ENCODE measurements at regions not wholly inside any gene's neighbourhood (a gene's known extent, or its start where the extent isn't known, plus 50 kb on each side); places are given as distances from the start of the nearest gene placed in this dataset.

- FAIRE-seq: no peak
- no peak overlapping the region for H3K4me3 ChIP-seq (ENCODE audit: control insufficient read depth in 2 of 3, extremely low read depth in 1 of 3, insufficient read depth in 2 of 3, low read depth in 1 of 3, low read length in 3 of 3)
- H2AFZ ChIP-seq (ENCODE audit: control insufficient read depth, low read length): no peak overlapping the region
- no peaks in the 10 kb centered on the region for H3K27me3 ChIP-seq (ENCODE audit: control insufficient read depth, extremely low read depth, insufficient read depth, low read length)
- no peaks in the 10 kb centered on the region for H3K9me1 ChIP-seq (ENCODE audit: control insufficient read depth, extremely low read depth, insufficient read depth, low read length)
- H4K20me1 ChIP-seq (ENCODE audit: control insufficient read depth, extremely low read depth, insufficient read depth, low read length): no peaks in the 10 kb centered on the region
- no peaks in the 10 kb centered on the region for H3K36me3 ChIP-seq (ENCODE audit: control insufficient read depth in 2 of 2, extremely low read depth in 1 of 2, insufficient read depth in 2 of 2, low read length in 2 of 2)
- H3K27ac ChIP-seq (ENCODE audit: control insufficient read depth, insufficient read depth, low read length): no peak overlapping the region
- no peak for DNase-seq (ENCODE audit: low read depth, low spot score)
- TF ChIP-seq, protein P1, sequence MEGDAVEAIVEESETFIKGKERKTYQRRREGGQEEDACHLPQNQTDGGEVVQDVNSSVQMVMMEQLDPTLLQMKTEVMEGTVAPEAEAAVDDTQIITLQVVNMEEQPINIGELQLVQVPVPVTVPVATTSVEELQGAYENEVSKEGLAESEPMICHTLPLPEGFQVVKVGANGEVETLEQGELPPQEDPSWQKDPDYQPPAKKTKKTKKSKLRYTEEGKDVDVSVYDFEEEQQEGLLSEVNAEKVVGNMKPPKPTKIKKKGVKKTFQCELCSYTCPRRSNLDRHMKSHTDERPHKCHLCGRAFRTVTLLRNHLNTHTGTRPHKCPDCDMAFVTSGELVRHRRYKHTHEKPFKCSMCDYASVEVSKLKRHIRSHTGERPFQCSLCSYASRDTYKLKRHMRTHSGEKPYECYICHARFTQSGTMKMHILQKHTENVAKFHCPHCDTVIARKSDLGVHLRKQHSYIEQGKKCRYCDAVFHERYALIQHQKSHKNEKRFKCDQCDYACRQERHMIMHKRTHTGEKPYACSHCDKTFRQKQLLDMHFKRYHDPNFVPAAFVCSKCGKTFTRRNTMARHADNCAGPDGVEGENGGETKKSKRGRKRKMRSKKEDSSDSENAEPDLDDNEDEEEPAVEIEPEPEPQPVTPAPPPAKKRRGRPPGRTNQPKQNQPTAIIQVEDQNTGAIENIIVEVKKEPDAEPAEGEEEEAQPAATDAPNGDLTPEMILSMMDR (optimal IDR thresholded peaks at IDR 0.05 in 1 of 3, IDR thresholded peaks at IDR 0.05 in 1 of 3, conservative IDR thresholded peaks at IDR 0.05 in 1 of 3; ENCODE audit: extremely low read depth in 1 of 3, insufficient read depth in 2 of 3, low read length in 3 of 3): no peak
- TF ChIP-seq EZH2 (IDR thresholded peaks at IDR 0.05; ENCODE audit: low read length): no peak
- H3K4me1 ChIP-seq (ENCODE audit: control insufficient read depth, extremely low read depth, insufficient read depth, low read length): no peaks in the 10 kb centered on the region
- no peak overlapping the region for H3K9ac ChIP-seq (ENCODE audit: control insufficient read depth, extremely low read depth, insufficient read depth, low read length)
- no peaks in the 10 kb centered on the region for H3K79me2 ChIP-seq (ENCODE audit: control insufficient read depth, insufficient read depth, low read length)
- no peaks in the 10 kb centered on the region for H3K9me3 ChIP-seq (ENCODE audit: control insufficient read depth, low read depth, low read length)
- dilution Hi-C loops (cut with MboI; ENCODE audit: extremely low pct_ligation_motif_present, low sequenced_read_pairs): no loop called here
- H3K4me2 ChIP-seq (ENCODE audit: control insufficient read depth, extremely low read depth, insufficient read depth, low read depth, low read length): no peak overlapping the region
Measured at GRCh38 chr4:102451266-102451665, 49.9 kb upstream of the NFKB1 start.

Measured in keratinocyte (primary cell).